GM21367 (cell line): ENCODE measurements at regions not wholly inside any gene's neighbourhood (a gene's known extent, or its start where the extent isn't known, plus 50 kb on each side); places are given as distances from the start of the nearest gene placed in this dataset.
"Not testable (repeated sequence)": the region's sequence is repeated elsewhere in the genome, so short reads cannot be mapped to it uniquely, and the experiment has no call there.

Source experiments
- ATAC-seq: cut with Tn5 transposase; IDR thresholded peaks from one replicate; pipeline ENCODE4 v1.9.1; 2021; ENCODE audit not compliant: unreplicated experiment

DNA sequence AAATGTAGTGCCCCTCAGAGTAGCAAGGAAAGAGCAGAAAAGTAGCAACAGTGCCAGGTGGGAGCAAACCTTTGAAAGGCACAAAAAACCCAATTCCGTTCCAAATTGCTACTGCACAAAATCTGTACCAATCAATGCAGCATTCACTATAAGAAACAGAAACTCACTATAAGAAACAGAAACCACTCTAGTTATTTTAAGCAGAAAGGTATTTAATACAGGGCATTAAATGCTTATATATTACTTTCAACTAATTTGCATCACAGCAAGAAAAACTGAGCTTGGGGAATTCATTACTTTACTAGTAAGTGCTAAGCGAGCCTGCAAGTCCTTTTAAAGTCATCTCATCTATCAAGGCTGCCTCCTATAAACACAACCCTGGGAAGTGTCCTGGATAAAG is 116.5 kb upstream of the OLIG3 start:
- ATAC-seq, result no peak

DNA sequence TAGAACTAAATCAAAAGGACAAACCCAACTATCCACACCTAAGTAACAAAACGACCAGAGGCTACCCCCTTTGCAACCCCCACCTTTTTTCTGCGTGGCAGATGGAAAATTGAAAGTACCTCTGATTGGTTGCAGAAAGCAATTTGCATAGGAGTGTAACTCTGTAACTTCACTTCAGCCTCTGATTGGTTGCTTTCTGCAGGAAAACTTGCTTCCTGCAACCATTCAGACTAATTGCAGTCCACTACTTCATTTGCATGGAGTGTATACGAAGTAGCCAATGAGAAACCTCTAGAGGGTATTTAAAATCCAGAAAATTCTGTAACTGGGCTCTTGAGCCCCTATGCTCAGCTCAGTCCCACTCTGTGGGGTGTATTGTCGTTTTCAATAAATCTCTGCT is 129.1 kb upstream of the OLIG3 start:
- no peak for ATAC-seq

DNA sequence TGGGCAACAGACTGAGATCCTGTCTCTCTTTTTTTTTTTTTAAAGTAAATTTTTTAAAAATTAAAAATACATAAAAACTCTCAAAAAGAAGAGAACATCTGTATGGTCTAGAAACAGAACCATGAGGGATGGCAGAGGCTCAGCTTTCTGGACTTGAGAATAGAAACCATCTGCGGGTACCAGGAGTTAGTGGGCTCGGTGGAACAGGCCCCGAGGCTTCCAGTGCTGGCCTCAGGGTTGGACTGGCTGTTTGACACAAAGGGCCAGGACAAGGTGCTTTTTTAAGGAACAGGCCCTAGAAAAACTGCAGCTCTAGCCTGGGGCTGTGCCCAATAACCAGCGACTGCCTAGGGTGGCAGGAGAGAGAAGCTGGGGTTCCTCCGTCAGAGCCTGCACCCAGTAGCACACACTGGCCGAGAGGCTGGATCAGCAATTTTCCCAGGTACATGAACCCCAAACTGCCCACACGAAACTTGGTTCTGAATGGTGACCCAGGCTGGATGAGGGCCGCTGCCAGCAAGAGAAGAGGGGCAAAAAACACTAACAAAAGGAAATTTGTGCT is 131.0 kb upstream of the OLIG3 start:
- no peak for ATAC-seq

GRCh38 chr6:137625808-137626207 is 131.6 kb upstream of the OLIG3 start:
- no peak for ATAC-seq

GRCh38 chr6:137630666-137631065 is 136.5 kb upstream of the OLIG3 start:
- no peak for ATAC-seq

- no peak for ATAC-seq
Observed at GRCh38 chr6:137631323-137631722, 137.1 kb upstream of the OLIG3 start.

DNA sequence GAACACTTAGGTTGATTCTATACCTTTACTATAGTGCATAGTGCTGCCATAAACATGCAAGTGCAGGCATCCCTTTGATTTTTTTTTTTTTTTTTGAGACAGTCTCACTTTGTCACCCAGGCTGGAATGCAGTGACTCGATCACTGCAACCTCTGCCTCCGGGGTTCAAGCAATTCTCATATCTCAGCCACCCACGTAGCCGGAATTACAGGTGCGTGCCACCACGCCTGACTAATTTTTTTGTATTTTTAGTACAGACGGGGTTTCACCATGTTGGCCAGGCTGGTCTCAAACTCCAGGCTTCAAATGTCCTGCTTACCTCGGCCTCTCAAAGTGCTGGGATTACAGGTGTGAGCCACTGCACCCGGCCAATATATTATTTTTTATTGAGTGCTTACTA is 140.0 kb upstream of the OLIG3 start:
- ATAC-seq, result not testable (repeated sequence)

- no peak for ATAC-seq
Observed at GRCh38 chr6:137637121-137637520, 142.9 kb upstream of the OLIG3 start.

GRCh38 chr6:137638926-137639706 is 144.9 kb upstream of the OLIG3 start:
- ATAC-seq, result no peak

- ATAC-seq, result no peak
Observed at GRCh38 chr6:137640086-137640485, 145.9 kb upstream of the OLIG3 start.

DNA sequence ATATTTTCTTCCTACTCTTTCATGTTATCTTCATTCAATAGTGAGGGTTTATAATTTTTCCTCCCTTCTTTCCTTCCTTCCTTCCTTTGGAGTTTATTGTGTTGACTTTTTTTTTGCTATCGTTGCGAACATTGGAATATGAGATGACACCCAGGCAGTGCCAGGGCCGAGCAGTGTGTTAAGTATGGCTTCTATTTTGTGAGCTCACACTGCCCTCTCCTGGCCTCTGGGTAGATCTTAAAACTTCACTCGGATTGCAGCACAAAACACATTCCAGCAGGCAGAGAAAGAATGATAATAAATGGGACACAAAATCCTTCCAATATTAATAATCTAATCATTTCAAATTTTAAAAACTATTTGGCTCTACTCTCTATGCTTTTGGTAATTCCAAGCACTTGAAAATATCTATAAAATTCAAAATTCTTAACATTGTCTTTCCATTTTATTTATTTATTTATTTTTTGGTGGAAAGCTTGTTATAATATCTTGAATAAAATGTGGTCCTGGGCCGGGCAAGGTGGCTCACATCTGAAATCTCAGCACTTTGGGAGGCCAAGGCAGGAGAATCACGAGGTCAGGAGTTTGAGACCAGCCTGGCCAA is 147.4 kb upstream of the OLIG3 start:
- ATAC-seq, result peak; percentile 60

- ATAC-seq, result not testable (repeated sequence)
Observed at GRCh38 chr6:137643210-137643609, 149.0 kb upstream of the OLIG3 start.

DNA sequence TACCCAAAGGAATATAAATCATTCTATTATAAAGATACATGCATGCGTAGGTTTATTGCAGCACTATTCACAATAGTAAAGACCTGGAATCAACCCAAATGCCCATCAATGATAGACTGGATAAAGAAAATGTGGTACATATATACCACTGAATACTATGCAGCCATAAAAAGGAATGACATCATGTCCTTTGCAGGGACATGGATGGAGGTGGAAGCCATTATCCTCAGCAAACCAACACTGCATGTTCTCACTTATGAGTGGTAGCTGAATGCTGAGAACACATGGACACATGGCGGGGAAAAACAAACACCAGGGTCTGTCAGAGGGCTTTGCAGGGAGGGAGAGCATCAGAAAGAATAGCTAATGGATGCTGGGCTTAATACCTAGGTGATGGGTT is 149.4 kb upstream of the OLIG3 start:
- ATAC-seq, result not testable (repeated sequence)

GRCh38 chr6:137645850-137646249 is 151.7 kb upstream of the OLIG3 start:
- ATAC-seq, result no peak

GRCh38 chr6:137646484-137646883 is 152.3 kb upstream of the OLIG3 start:
- no peak for ATAC-seq

- no peak for ATAC-seq
Observed at GRCh38 chr6:137647762-137648447, 153.7 kb upstream of the OLIG3 start.

DNA sequence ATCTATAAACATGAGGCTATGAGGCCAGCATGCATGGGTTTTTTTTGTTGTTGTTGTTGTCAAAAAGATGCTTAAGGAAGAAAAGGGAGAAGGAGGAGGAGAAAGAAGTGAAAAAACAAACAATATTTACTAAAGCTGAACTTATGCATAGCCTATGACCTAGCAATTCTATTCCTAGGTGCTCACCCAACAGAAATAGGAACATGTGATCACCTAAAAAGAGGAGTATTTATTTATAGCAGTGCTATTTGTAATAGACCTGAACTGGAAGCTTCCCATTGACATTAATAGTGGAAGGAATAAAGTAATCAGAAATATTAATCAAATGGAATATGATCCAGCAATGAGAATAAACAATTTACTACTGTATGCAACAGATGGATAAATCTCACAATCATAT is 156.5 kb upstream of the OLIG3 start:
- no peak for ATAC-seq

GRCh38 chr6:137651178-137651577 is 157.0 kb upstream of the OLIG3 start:
- no peak for ATAC-seq

DNA sequence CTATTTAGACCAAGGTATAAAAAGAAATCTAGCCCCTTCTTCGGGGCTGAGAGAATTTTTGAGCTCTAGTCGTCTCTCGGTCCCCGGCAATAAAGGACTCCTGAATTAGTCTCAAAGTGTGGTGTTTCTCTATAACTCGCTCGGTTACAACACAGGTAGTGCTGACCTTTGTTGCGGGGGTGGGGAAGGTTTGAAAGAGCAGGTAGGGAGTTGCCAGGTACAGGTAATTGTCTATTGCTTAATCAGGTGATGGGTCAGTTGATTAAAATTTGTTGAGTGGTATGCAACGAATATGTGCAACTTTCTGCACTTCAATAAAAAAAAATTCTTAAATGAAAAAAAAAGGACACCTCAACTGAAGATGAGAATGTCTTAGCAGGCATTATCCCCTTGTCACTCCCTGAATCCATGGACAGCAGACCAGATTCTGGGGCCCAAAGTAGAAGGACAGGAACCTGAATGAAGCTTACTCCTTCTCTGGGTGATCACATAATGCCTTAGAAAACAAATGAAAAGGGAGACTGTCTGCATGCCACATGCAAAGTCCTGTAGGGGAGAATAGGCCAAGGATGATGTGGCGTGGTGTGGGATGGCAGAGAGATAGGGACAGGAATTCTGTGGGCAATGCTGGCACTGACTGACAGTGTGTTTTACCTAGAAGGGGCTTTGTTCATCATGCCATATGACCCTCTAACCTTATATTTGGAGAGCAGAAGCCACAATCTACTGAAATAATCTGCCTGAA is 157.6 kb upstream of the OLIG3 start:
- ATAC-seq, result no peak

GRCh38 chr6:137652961-137653705 is 158.9 kb upstream of the OLIG3 start:
- no peak for ATAC-seq

- no peak for ATAC-seq
Observed at GRCh38 chr6:137653706-137654059, 159.5 kb upstream of the OLIG3 start.
